Endothelial cell (in vitro differentiated cells): ENCODE measurements at regions not wholly inside any gene's neighbourhood (a gene's known extent, or its start where the extent isn't known, plus 50 kb on each side); places are given as distances from the start of the nearest gene placed in this dataset.

Experiments used
- DNase-seq: peaks from one replicate; pipeline ENCODE4 v3.0.0; 2021; ENCODE audit warnings: low spot score
- H3K27ac Mint-ChIP-seq: one replicate; pipeline ENCODE4 v1.8.0; 2021; ENCODE audit warnings: mixed read lengths, inconsistent platforms; ENCODE audit not compliant: unreplicated experiment
- H3K27me3 Mint-ChIP-seq: one replicate; pipeline ENCODE4 v1.8.0; 2021; ENCODE audit warnings: mild to moderate bottlenecking, moderate library complexity, mixed read lengths, inconsistent platforms; ENCODE audit not compliant: unreplicated experiment
- H3K36me3 Mint-ChIP-seq: one replicate; pipeline ENCODE4 v1.8.0; 2021; ENCODE audit warnings: mild to moderate bottlenecking, low read depth, mixed read lengths, inconsistent platforms; ENCODE audit not compliant: unreplicated experiment
- H3K4me1 Mint-ChIP-seq: one replicate; pipeline ENCODE4 v1.8.0; 2021; ENCODE audit warnings: mild to moderate bottlenecking, mixed read lengths, inconsistent platforms; ENCODE audit not compliant: unreplicated experiment
- H3K4me3 Mint-ChIP-seq: one replicate; pipeline ENCODE4 v1.8.0; 2021; ENCODE audit warnings: mild to moderate bottlenecking, mixed read lengths, inconsistent platforms; ENCODE audit not compliant: unreplicated experiment
- H3K9me3 Mint-ChIP-seq: one replicate; pipeline ENCODE4 v1.8.0; 2021; ENCODE audit warnings: mixed read lengths, inconsistent platforms; ENCODE audit not compliant: unreplicated experiment
- TF ChIP-seq, protein P1 (sequence below): fragments of 200-600 bp; sonication (generic); IDR thresholded peaks from one replicate; pipeline ENCODE4 v1.5.0; 2021; ENCODE audit warnings: antibody characterized with exemption; ENCODE audit not compliant: unreplicated experiment

GRCh38 chr21:19523746-19524145 is 1120.2 kb upstream of the TMPRSS15 start:
- H3K27ac Mint-ChIP-seq, result no peak overlapping the region
- H3K4me3 Mint-ChIP-seq, result no peak overlapping the region
- no peak for DNase-seq
- peaks cover 6% of the 10 kb centered on the region for H3K4me1 Mint-ChIP-seq
- peaks cover 4% of the 10 kb centered on the region for H3K36me3 Mint-ChIP-seq
- H3K27me3 Mint-ChIP-seq, result no peaks in the 10 kb centered on the region
- no peaks in the 10 kb centered on the region for H3K9me3 Mint-ChIP-seq
- TF ChIP-seq, protein P1, sequence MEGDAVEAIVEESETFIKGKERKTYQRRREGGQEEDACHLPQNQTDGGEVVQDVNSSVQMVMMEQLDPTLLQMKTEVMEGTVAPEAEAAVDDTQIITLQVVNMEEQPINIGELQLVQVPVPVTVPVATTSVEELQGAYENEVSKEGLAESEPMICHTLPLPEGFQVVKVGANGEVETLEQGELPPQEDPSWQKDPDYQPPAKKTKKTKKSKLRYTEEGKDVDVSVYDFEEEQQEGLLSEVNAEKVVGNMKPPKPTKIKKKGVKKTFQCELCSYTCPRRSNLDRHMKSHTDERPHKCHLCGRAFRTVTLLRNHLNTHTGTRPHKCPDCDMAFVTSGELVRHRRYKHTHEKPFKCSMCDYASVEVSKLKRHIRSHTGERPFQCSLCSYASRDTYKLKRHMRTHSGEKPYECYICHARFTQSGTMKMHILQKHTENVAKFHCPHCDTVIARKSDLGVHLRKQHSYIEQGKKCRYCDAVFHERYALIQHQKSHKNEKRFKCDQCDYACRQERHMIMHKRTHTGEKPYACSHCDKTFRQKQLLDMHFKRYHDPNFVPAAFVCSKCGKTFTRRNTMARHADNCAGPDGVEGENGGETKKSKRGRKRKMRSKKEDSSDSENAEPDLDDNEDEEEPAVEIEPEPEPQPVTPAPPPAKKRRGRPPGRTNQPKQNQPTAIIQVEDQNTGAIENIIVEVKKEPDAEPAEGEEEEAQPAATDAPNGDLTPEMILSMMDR, result no peak

GRCh38 chr21:19529031-19529430 is 1125.4 kb upstream of the TMPRSS15 start:
- peaks cover 6% of the 10 kb centered on the region for H3K4me1 Mint-ChIP-seq
- no peak overlapping the region for H3K27ac Mint-ChIP-seq

DNA sequence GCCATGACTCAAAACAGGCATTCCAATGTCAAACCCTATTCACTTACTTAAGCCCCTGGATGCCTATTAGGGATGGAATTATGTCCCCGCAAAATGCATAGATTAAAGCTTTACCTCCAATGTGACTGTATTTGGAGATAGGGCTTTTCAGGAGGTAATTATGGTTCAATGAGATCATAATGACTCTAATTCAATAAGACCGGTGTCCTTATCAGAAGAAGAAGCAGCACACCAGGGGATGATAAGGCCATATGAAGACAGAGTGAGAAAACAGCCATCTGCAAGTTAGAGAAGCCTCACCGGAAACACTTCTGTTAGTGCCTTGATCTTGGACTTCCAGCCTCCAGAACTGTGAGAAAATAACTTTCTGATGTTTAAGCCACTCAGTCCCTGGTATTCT is 1131.8 kb upstream of the TMPRSS15 start:
- H3K36me3 Mint-ChIP-seq, result no peaks in the 10 kb centered on the region
- H3K27ac Mint-ChIP-seq, result no peak overlapping the region
- H3K4me1 Mint-ChIP-seq, result peaks cover 6% of the 10 kb centered on the region
- H3K9me3 Mint-ChIP-seq, result no peaks in the 10 kb centered on the region
- TF ChIP-seq, protein P1, result no peak
- no peaks in the 10 kb centered on the region for H3K27me3 Mint-ChIP-seq
- H3K4me3 Mint-ChIP-seq, result no peak overlapping the region
- DNase-seq, result no peak

More at GRCh38 chr21:19529031-19529430, 1125.4 kb upstream of the TMPRSS15 start:
- TF ChIP-seq, protein P1, result no peak
- Mint-ChIP-seq H3K36me3 (peaks cover 2% of the 10 kb centered on the region), H3K9me3 (no peaks in the 10 kb centered on the region), H3K4me3 (no peak overlapping the region), H3K27me3 (no peaks in the 10 kb centered on the region)
- DNase-seq, result no peak

DNA sequence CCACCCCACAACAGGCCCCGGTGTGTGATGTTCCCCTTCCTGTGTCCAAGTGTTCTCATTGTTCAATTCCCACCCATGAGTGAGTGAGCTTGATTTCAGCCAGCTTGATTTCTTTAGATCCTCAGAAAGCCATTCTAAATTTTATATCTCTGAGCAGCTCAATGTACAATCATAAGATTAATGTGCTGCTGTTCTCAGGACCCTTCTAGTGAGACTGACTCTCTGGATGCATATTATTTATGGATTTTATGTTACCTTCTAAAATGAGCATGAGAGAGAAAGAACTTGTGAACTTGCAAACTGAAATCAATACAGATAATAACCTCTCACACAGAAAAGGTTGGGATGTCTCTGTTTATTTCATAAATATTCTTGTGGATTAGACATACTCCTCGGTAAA is 1133.5 kb upstream of the TMPRSS15 start:
- no peak overlapping the region for H3K4me3 Mint-ChIP-seq
- H3K4me1 Mint-ChIP-seq, result peaks cover 8% of the 10 kb centered on the region
- TF ChIP-seq, protein P1, result no peak
- H3K27ac Mint-ChIP-seq, result no peak overlapping the region
- H3K9me3 Mint-ChIP-seq, result no peaks in the 10 kb centered on the region
- no peak for DNase-seq
- H3K36me3 Mint-ChIP-seq, result no peaks in the 10 kb centered on the region
- no peaks in the 10 kb centered on the region for H3K27me3 Mint-ChIP-seq

GRCh38 chr21:19540287-19540686 is 1136.7 kb upstream of the TMPRSS15 start:
- H3K27me3 Mint-ChIP-seq, result peaks cover 5% of the 10 kb centered on the region
- DNase-seq, result peak; percentile 3
- H3K9me3 Mint-ChIP-seq, result peaks cover 5% of the 10 kb centered on the region
- no peak overlapping the region for H3K4me3 Mint-ChIP-seq
- peak overlapping the region; percentile 72 for H3K27ac Mint-ChIP-seq
- peaks cover 7% of the 10 kb centered on the region for H3K36me3 Mint-ChIP-seq
- peaks cover 8% of the 10 kb centered on the region for H3K4me1 Mint-ChIP-seq
- TF ChIP-seq, protein P1, result no peak
